ENCODE measurements at regions not wholly inside any gene's neighbourhood (a gene's known extent, or its start where the extent isn't known, plus 50 kb on each side); places are given as distances from the start of the nearest gene placed in this dataset.

- no peak overlapping the region for H3K4me3 Mint-ChIP-seq
- Histone ChIP-seq H3K27ac (ENCODE audit: low read length) (no peak overlapping the region), H3K27me3 (ENCODE audit: control insufficient read depth, insufficient read depth, low read length) (no peaks in the 10 kb centered on the region), H3K9me3 (ENCODE audit: control insufficient read depth, insufficient read depth, low read length) (no peaks in the 10 kb centered on the region), H3K4me1 (ENCODE audit: control insufficient read depth, insufficient read depth, low read length) (no peaks in the 10 kb centered on the region), H3K36me3 (ENCODE audit: control insufficient read depth, insufficient read depth, low read length) (no peaks in the 10 kb centered on the region), H3K4me3 (ENCODE audit: low read length) (no peak overlapping the region)
- WGBS (ENCODE audit: insufficient coverage) = 98% methylated on average over 2 of the region's 2 CpGs
- no peak overlapping the region for H3K27ac Mint-ChIP-seq
- no peaks in the 10 kb centered on the region for H3K36me3 Mint-ChIP-seq
- H3K9me3 Mint-ChIP-seq = no peaks in the 10 kb centered on the region
- TF ChIP-seq CTCF (IDR thresholded peaks at IDR 0.05) = no peak
- DNase-seq (no peak), ATAC-seq (no peak)
- no peaks in the 10 kb centered on the region for H3K4me1 Mint-ChIP-seq
- no peaks in the 10 kb centered on the region for H3K27me3 Mint-ChIP-seq (ENCODE audit: low read depth in 2 of 2)
- intact Hi-C loops (cut with micrococcal nuclease) = no loop called here
Observed at GRCh38 chr9:109845226-109845625, 65.2 kb downstream of the PALM2AKAP2 start.

GRCh38 chr9:109846776-109847175 is 66.8 kb downstream of the PALM2AKAP2 start:
- no peak overlapping the region for H3K4me3 ChIP-seq (ENCODE audit: low read length)
- no peaks in the 10 kb centered on the region for H3K27me3 ChIP-seq (ENCODE audit: control insufficient read depth, insufficient read depth, low read length)
- ATAC-seq (no peak), DNase-seq (no peak)
- H3K4me1 ChIP-seq (ENCODE audit: control insufficient read depth, insufficient read depth, low read length) = no peaks in the 10 kb centered on the region
- no peak overlapping the region for H3K4me3 Mint-ChIP-seq
- H3K36me3 ChIP-seq (ENCODE audit: control insufficient read depth, insufficient read depth, low read length) = no peaks in the 10 kb centered on the region
- 71% methylated on average over 4 of the region's 4 CpGs for WGBS (ENCODE audit: insufficient coverage)
- H3K4me1 Mint-ChIP-seq = no peaks in the 10 kb centered on the region
- no peaks in the 10 kb centered on the region for H3K9me3 Mint-ChIP-seq
- intact Hi-C loops (cut with micrococcal nuclease) = no loop called here
- no peak overlapping the region for H3K27ac Mint-ChIP-seq
- H3K27me3 Mint-ChIP-seq (ENCODE audit: low read depth in 2 of 2) = no peaks in the 10 kb centered on the region
- no peaks in the 10 kb centered on the region for H3K9me3 ChIP-seq (ENCODE audit: control insufficient read depth, insufficient read depth, low read length)
- no peak for TF ChIP-seq CTCF (IDR thresholded peaks at IDR 0.05)
- no peak overlapping the region for H3K27ac ChIP-seq (ENCODE audit: low read length)
- H3K36me3 Mint-ChIP-seq = no peaks in the 10 kb centered on the region

GRCh38 chr9:109852556-109852955 is 72.6 kb downstream of the PALM2AKAP2 start:
- H3K4me3 ChIP-seq (ENCODE audit: low read length) = no peak overlapping the region
- H3K27ac ChIP-seq (ENCODE audit: low read length) = no peak overlapping the region
- no peaks in the 10 kb centered on the region for H3K4me1 Mint-ChIP-seq
- intact Hi-C loops (cut with micrococcal nuclease) = no loop called here
- no peak for DNase-seq
- no peak overlapping the region for H3K27ac Mint-ChIP-seq
- no CpG with 5 or more reads among the region's 2 CpGs for WGBS (ENCODE audit: insufficient coverage)
- no peaks in the 10 kb centered on the region for H3K36me3 ChIP-seq (ENCODE audit: control insufficient read depth, insufficient read depth, low read length)
- H3K4me1 ChIP-seq (ENCODE audit: control insufficient read depth, insufficient read depth, low read length) = no peaks in the 10 kb centered on the region
- H3K27me3 ChIP-seq (ENCODE audit: control insufficient read depth, insufficient read depth, low read length) = no peaks in the 10 kb centered on the region
- no peaks in the 10 kb centered on the region for H3K36me3 Mint-ChIP-seq
- H3K9me3 ChIP-seq (ENCODE audit: control insufficient read depth, insufficient read depth, low read length) = no peaks in the 10 kb centered on the region
- no peaks in the 10 kb centered on the region for H3K9me3 Mint-ChIP-seq
- H3K4me3 Mint-ChIP-seq = no peak overlapping the region
- no peak for TF ChIP-seq CTCF (IDR thresholded peaks at IDR 0.05)
- ATAC-seq = no peak
- peaks cover 0 to 15% of the 10 kb centered on the region in 2 donors for H3K27me3 Mint-ChIP-seq (ENCODE audit: low read depth in 2 of 2)

GRCh38 chr9:109855540-109855939 is 75.5 kb downstream of the PALM2AKAP2 start:
- DNase-seq (no peak), ATAC-seq (no peak)
- Histone ChIP-seq H3K4me3 (ENCODE audit: low read length) (no peak overlapping the region), H3K4me1 (ENCODE audit: control insufficient read depth, insufficient read depth, low read length) (no peaks in the 10 kb centered on the region), H3K9me3 (ENCODE audit: control insufficient read depth, insufficient read depth, low read length) (no peaks in the 10 kb centered on the region), H3K36me3 (ENCODE audit: control insufficient read depth, insufficient read depth, low read length) (no peaks in the 10 kb centered on the region), H3K27me3 (ENCODE audit: control insufficient read depth, insufficient read depth, low read length) (no peaks in the 10 kb centered on the region), H3K27ac (ENCODE audit: low read length) (no peak overlapping the region)
- Mint-ChIP-seq H3K4me3 (no peak overlapping the region), H3K9me3 (no peaks in the 10 kb centered on the region), H3K27ac (no peak overlapping the region), H3K36me3 (no peaks in the 10 kb centered on the region), H3K27me3 (ENCODE audit: low read depth in 2 of 2) (peaks cover 4 to 15% of the 10 kb centered on the region in 2 donors), H3K4me1 (no peaks in the 10 kb centered on the region)
- TF ChIP-seq CTCF (IDR thresholded peaks at IDR 0.05) = no peak
- intact Hi-C loops (cut with micrococcal nuclease) = no loop called here
- WGBS (ENCODE audit: insufficient coverage) = no CpG with 5 or more reads among the region's 2 CpGs
